Renal cortical epithelial cell (primary cell): ENCODE measurements at regions not wholly inside any gene's neighbourhood (a gene's known extent, or its start where the extent isn't known, plus 50 kb on each side); places are given as distances from the start of the nearest gene placed in this dataset.
"Not testable (repeated sequence)": the region's sequence is repeated elsewhere in the genome, so short reads cannot be mapped to it uniquely, and the experiment has no call there.

ENCODE experiments used
- DNase-seq: peaks from one replicate; pipeline ENCODE4 v3.0.0-alpha.2; 2011; ENCODE audit warnings: low read depth

GRCh38 chr14:49946320-49947141 lies 53.6 kb downstream of the ARF6 start:
- DNase-seq = peak; percentile 81

DNA sequence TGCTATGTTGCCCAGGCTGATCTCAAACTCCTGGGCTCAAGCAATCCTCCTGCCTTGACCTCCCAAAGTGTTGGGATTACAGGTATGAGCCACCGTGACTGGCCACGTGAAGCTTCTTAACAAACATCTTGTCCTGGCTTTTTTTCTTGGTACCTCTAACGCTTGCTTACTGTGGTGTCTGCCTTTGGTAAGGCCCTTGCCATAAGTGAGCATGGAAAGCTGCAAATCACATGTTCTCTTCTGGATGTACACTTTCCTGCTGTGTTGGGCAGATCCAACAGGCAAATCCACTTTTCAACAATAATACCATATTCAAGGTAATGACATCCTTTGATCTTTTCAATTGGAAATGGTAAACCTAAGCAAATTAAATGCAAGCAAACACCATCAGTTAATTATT lies 54.6 kb downstream of the ARF6 start:
- no peak for DNase-seq

DNA sequence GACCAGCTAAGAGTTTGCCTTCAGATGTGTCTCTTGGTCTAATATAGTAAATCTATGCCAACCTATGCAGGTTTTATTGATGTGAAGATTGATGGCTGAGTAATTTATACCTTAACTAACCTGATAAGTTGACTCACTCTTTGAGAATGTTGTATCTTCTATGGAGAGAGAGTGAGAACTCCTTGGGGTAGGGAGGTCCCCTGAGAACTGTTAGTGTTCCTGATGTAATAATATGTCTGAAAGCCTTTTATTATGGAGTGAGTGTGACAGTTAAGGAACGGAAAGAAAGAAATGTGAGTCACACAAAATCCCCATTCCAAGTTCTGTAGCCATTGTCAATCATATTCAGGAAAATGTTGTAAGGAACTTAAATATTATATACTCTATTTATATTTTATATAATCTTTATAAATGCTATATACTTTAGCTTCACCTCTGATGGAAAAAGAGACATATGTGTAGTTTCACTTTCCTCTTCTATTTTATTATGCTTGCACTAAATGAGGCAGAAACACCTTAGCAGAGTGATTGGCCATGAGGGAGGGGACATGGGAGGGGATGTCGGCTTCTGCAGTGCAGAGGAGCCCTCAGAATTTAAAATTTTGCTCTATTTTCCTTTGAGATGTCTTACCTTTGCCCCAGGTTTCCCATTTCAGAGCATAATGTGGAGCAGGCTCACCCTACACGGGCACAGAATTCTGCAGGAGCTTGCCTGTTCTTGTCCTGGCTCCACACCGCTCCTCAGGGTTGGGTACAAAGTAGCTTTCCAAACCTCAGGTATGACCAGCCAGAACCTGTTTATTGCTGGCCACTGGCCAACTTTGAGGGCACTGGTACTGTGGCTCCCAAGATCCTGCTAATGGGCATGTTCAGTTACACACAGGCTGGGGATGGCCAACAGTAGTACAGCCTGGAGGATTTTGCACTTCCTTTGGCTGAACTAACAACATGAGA lies 57.7 kb downstream of the ARF6 start:
- peak; percentile 84 for DNase-seq

DNA sequence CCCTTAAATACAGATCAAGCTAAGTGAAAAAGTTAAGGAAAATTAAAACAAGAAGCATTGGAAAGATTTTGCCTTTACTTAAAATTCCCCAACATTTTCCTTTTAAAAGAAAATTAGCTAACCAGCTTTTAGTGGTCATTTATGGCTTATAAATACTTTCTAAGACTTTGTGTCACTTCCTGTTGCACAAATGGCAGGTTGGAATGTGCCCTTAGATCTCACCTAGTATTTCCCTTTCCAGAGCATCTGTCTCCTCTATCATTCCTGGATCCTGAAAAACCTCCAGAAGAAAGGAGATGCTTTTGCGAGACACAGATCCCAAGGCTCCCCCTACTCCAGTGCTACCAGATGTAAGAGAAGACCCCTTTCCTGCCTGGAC lies 58.3 kb downstream of the ARF6 start:
- DNase-seq = no peak

DNA sequence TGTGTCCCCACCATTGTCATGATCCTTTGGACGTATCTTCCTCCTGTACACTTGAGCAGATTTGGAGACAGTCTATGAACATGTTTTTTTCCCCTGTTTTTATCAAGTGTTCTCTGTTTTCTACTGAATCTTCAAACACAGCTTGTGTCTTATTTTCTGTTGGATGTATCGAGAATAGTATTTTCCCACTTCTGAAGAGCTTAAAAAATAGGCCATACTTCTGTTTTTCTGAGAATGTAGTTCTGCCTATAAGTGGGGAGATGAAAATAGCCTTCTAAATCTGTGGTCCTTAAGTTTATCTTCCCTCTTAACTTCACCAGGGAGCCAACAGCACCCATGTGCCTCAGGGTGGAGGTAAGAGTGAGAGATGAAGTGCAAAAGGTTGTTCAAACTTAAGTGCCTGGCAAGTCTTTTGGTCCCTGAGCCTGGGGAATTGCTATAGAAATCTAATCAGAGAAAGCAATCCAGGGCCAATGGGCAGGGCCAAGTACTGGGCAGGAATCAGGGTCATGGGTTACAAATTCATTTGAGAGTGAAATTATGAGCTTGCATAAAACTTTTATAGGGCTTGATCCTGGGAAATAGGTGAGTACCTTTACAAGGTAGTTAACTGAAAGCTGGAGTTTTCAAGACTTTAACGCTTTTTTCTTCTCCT lies 58.9 kb downstream of the ARF6 start:
- no peak for DNase-seq

GRCh38 chr14:49953196-49953595 lies 60.3 kb downstream of the ARF6 start:
- no peak for DNase-seq

DNA sequence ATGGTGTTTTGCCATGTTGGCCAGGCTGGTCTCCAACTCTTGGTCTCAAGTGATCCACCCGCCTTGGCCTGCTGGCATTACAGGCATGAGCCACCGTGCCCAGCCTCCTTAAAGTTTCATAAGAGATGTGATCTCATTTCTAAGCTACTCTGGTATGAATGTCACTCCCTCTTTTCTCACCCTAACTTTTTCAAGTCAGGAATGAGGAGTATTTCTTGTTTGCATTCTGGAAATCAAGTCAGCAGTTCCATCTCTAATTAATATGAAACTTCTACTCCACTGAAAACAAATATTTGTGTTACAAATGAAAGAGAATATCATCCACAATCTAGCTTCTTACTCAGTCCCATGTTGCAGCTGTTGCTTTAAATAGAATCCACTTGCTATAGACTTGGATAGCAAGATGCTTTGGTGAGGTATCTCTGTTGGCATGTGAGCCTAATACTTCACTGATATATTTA lies 61.3 kb downstream of the ARF6 start:
- DNase-seq = peak; percentile 90

DNA sequence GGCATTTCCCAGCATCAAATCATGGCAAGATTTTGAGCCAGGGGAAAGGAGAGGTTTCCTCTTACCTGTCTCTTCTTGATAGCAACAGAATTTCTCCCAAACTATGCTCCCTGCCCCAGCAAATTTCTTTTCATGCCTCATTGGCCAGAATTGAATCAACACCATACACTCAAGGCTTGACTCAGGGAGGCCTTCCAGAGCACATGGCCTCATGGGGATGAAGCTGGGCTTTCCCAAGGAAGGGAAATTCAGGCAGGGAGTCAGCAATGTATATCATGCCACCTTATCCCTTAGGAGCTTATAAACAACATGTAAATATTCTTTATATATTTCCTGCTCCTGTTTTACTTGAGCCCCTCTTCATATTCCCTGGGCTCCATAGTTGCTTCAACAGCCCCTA lies 62.1 kb downstream of the ARF6 start:
- peak; percentile 64 for DNase-seq

DNA sequence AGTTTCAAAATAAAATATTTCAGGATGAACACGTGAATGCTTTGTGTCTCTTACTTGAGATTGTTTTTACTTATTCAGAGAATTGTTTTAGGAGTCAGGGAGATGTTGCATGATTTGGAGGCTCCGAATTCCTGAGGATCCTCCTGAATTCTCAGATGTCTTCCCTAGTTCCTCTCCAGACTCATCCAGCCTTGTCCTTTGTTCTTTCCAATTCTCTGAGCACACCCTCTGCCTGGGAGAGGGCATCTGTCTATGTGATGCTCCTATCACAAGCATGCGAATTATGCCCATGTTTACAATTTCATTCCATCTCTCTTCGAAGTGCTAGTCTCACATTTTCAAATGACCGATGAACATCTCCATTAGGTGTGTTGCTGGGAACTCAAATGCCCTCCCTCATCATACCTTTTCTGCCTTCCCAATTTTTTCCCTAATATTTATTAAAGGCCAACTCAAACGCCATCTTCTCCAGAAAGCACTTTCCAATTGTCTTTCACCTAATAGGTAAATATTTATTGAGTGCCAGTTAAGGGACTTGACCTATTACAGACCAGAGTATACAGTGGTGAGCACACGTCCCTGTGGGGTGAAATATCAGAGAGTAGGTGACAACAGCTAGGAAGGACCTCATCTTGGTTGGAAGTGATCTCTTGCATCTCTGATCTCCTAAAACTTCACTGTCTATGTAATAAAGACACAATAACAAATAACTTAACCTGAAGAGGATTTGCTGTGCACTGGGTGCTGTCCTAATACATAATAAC lies 64.4 kb downstream of the ARF6 start:
- DNase-seq = no peak

- peak; percentile 90 for DNase-seq
These were observed 67.0 kb downstream of the ARF6 start for GRCh38 chr14:49959822-49960408.

- peak; percentile 84 for DNase-seq
These were observed 67.6 kb downstream of the ARF6 start for GRCh38 chr14:49960453-49960852.

DNA sequence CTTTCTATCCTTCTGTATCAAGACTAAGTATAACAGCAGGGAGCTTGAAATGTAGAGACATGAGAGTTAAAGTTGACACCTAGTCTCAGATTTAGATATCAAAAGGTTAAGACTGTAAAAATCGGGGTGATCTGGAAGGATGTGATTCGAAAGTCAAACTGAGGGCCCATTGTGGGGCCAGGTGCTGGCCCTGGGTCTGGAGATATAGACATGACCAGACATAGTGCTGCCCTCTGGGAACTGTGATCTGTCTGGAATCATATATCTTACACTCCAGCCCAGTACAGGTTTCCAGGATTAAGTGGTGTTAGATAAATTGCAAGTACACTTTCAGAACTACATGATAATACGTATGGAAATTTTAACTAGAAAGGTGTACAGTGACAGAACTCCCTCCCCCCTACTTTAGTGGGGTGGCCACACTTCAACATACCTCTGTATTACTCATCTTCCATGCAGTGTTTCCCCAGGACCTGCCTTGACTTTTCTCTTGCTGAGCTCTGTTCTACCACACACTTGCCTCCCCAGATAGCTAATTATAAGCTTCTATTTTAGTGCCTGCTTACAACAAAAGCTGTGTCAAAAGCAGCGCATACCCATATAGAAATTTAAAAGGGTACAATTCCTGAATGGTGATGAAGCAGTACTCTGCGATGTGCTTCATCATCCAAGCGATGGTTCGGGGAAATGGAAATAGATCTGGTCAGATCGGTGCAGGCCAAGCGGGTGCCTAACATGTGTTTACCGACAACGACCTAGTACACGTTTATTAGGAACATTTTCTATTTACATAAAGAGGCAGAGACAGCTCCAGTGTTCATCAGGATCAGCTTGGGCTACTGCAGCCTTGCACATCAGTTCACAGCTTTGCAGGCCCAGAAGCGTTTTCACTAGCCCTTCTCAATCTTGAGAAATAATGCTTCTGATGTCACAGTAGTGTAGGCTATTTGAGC lies 68.7 kb downstream of the ARF6 start:
- DNase-seq = peak; percentile 68

DNA sequence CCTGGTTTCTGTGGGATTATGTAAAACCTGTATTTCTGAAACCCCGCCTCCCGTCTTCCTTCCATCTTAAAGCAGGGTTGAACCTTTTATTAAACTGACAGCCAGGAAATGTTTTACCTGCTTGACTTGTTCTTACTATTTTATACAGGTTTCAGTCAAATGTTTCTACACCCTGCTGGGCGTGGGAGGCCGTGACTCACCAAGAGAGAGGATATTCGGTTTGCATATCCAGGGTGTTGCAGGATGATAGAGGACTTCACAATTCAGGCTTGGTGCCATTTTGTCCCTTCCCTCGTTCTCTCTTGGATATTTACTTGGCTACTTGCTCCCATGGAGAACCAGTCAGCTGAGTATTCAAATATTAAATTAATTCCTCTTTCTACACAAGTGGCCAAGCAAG lies 69.7 kb downstream of the ARF6 start:
- peak; percentile 87 for DNase-seq

GRCh38 chr14:49965068-49965651 lies 72.3 kb downstream of the ARF6 start:
- DNase-seq = not testable (repeated sequence)

DNA sequence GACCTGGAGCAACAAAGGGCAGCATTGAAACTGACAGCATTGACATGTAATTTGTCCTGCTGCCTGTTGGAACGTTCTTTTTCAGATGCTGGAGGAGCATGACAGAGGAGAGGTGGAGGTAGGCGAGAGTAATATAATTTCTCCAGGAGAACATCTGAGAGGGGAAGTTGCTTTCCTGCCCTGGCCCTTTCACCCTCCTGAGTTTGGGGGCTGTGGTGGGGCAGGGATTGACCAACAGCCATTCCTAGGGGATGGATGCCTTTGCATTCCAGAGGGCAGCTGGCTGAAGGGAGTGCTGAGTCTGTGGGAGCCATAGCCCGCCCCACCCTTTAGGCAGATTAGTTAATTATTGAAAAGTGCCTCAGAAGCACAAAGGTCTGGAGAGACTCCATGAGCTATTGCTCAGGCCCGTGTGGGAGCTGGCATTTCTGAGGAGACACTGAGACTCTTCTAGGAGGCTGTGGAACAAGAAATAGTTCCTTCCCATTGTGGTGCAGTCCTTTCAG lies 73.5 kb downstream of the ARF6 start:
- DNase-seq = peak; percentile 94

DNA sequence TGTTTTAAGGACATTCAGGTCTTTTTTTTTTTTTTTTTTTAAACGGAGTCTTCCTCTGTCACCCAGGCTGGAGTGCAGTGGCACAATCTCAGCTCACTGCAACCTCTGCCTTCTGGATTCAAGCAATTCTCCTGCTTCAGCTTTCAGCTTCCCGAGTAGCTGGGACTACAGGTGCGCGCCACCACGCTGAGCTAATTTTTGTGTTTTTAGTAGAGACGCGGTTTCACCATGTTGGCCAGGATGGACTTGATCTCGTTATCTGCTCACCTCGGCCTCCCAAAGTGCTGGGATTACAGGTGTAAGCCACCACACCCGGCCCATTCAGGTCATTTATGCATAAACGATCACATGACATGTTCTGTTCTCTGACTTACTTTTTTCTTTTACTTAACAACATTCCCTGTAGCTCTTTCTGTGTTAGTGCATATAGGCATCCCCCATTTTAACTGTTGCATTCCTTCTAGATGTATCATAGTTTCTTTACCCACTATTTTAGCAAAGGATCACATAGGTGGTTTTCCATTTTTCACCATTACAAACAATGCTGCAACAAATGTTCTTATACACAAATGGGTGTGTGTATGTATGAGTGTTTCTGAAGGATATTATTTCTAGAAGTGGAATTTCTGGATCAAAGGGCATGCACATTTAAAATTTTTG lies 74.2 kb downstream of the ARF6 start:
- DNase-seq = peak; percentile 63

DNA sequence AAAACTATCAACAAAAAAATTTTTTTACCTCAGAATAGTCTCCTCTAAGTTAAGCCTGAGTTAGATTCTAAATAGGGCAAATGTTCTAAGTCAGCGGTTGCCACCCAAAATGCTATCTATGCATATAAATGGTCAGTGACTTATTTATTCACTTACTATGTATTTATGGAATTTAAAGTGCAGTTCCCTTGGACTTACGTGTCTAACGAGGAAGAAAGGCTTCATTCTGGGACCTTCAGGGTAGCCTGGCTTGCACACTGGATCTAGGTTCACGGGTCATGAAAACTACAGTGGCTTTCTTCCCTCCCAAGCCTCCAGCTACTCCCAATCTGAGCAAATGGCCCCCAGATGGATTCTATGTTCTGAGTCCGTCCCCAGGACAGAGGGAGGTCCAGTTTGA lies 77.1 kb downstream of the ARF6 start:
- DNase-seq = no peak

GRCh38 chr14:49970474-49971147 lies 77.7 kb downstream of the ARF6 start:
- DNase-seq = no peak
